Stomach (tissue), 4 donors: ENCODE measurements at regions not wholly inside any gene's neighbourhood (a gene's known extent, or its start where the extent isn't known, plus 50 kb on each side); places are given as distances from the start of the nearest gene placed in this dataset.

Experiments
- CTCF ChIP-seq, 7 experiments: fragments of 450-650 bp in 4 of 7; fragments of 200-600 bp in 3 of 7; sonication (generic) in 3 of 7; IDR thresholded peaks; one replicate each; pipeline ENCODE4 v1.5.1; 2016 to 2019; ENCODE audit warnings: antibody characterized with exemption in 7 of 7, control low read depth in 2 of 7, mild to moderate bottlenecking in 1 of 7
- EP300 ChIP-seq: sonication (generic); formaldehyde crosslinking; IDR thresholded peaks from one replicate; pipeline ENCODE4 v1.6.1; 2017; ENCODE audit warnings: antibody characterized with exemption
- POLR2A ChIP-seq, 4 donors: fragments of 450-650 bp; IDR thresholded peaks; one replicate each; pipeline ENCODE4 v1.6.1; 2016; ENCODE audit warnings: antibody characterized with exemption in 4 of 4, control low read depth in 2 of 4, mild to moderate bottlenecking in 1 of 4, moderate library complexity in 1 of 4
- POLR2AphosphoS5 ChIP-seq, 3 donors: sonication (generic); formaldehyde crosslinking; IDR thresholded peaks; one replicate each; pipeline ENCODE4 v1.6.1; 2016; ENCODE audit warnings: antibody characterized with exemption in 3 of 3

- TF ChIP-seq POLR2A (IDR thresholded peaks at IDR 0.05) (no peak), CTCF (IDR thresholded peaks at IDR 0.05) (no peak), POLR2AphosphoS5 (IDR thresholded peaks at IDR 0.05) (no peak), EP300 (no peak)
Measured at GRCh38 chr6:71395731-71396409, 107.3 kb downstream of the OGFRL1 start.
